ENCODE measurements at regions not wholly inside any gene's neighbourhood (a gene's known extent, or its start where the extent isn't known, plus 50 kb on each side); places are given as distances from the start of the nearest gene placed in this dataset.

DNA sequence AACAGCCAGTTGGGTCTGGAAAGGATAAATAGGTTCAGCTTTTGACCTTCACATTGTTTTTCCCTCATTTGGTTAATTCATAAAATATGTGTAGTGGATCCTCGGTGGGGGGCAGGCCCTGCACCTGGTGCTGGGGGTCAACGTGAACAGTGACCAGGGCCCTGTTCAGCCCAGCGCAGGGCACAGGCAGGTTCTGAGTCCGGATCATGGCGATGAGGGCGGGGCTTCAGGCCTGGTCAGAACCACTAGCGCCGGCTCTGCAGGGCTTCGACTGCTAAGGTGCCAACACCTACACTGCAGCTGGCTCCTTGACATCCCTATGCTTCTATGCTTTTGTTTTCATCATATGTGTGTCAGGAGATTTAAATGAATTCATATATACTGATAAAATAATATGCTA, 177.7 kb downstream of the CXCL12 start:
- no peak overlapping the region for H3K27ac ChIP-seq
- TF ChIP-seq CTCF (conservative IDR thresholded peaks at IDR 0.05), result no peak
- no peak for TF ChIP-seq ZFX (IDR thresholded peaks at IDR 0.05)

DNA sequence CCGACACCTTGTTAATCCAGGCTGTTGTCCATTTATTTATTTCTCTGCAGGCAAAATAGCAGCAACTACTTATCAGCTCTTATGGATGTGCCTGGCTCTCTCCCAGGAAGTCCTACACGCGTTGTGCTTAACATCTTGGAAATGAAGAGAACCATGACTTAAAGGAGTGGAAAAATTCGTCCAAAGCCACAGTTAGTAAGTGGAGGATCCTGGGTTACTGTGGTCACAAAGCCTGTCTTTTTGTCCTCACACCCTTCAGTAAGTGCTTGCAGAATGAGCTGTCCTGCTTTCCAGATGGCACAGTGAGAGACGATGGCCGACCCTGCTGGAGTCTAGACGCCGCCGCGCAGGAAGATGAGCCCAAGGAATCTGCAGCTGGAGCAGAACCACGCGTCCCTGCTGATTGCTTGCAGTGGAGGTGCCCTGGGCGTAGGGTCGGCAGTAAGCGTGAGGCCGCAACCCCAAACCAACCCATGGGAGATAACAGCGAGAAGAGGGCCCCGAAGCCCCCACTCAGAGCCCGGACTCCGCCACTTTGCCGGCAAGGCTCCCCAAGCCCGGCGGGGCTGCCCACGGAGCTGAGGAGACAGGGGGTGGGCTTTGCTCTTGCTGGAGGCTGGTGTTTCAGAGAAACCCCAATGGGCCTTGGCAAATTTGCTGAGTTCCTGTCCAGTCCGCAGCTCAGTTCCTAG, 178.6 kb downstream of the CXCL12 start:
- H3K27ac ChIP-seq, result no peak overlapping the region
- TF ChIP-seq ZFX (IDR thresholded peaks at IDR 0.05) (no peak), CTCF (conservative IDR thresholded peaks at IDR 0.05) (no peak)

- H3K27ac ChIP-seq, result no peak overlapping the region
- TF ChIP-seq CTCF (conservative IDR thresholded peaks at IDR 0.05), result no peak
- no peak for TF ChIP-seq ZFX (IDR thresholded peaks at IDR 0.05)
These were observed 179.8 kb downstream of the CXCL12 start for GRCh38 chr10:44205067-44205466.

GRCh38 chr10:44203535-44203934, 181.4 kb downstream of the CXCL12 start:
- TF ChIP-seq CTCF (conservative IDR thresholded peaks at IDR 0.05) (no peak), ZFX (IDR thresholded peaks at IDR 0.05) (no peak)
- H3K27ac ChIP-seq, result no peak overlapping the region

DNA sequence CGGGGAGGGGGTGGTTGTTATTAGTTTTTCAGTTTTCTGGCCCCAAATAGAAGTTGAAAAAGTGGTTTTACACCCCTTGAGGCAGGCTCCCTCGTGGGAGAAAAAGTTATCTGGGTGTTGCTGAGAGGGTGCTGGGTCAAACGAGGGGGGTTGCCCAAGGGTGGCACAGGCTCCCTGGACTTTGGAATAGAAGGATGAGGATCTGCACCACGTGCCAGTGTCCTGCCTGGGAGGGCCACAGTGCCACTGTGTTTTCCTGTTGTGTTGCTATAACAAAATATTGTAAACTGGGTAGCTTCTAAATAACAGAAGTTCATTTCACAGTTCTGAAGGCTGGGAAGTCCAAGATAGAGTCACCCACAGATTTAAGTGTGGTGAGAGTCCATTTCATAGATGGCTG, 181.9 kb downstream of the CXCL12 start:
- no peak for TF ChIP-seq CTCF (conservative IDR thresholded peaks at IDR 0.05)
- TF ChIP-seq ZFX (IDR thresholded peaks at IDR 0.05), result no peak
- H3K27ac ChIP-seq, result no peak overlapping the region

- TF ChIP-seq CTCF (conservative IDR thresholded peaks at IDR 0.05), result no peak
- no peak overlapping the region for H3K27ac ChIP-seq
These were observed 183.2 kb downstream of the CXCL12 start for GRCh38 chr10:44201656-44202055.

GRCh38 chr10:44201011-44201410, 183.9 kb downstream of the CXCL12 start:
- no peak for TF ChIP-seq ZFX (IDR thresholded peaks at IDR 0.05)
- no peak for TF ChIP-seq CTCF (conservative IDR thresholded peaks at IDR 0.05)
- H3K27ac ChIP-seq, result no peak overlapping the region
